ENCODE measurements at regions not wholly inside any gene's neighbourhood (a gene's known extent, or its start where the extent isn't known, plus 50 kb on each side); places are given as distances from the start of the nearest gene placed in this dataset.
"Not testable (repeated sequence)": the region's sequence is repeated elsewhere in the genome, so short reads cannot be mapped to it uniquely, and the experiment has no call there.

DNA sequence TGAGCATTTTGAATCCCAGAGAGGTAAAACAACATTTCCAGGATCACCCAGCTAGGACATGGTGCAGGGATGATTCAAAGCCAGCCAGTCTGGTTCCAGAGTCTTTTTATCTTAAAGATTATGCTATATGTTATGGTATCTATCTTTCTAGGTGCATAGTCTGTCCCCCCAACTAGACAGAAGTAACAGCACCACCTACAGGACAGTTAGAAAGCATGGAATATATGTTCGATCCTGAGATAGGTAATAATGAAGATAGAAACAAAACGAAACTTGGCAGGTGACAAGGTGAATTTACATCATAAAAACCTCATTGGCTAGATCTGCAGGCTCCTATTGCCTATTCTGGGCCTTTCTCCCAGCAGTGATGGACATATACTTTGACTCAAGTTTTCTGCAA, 723.2 kb downstream of the SMARCA1 start:
- Histone ChIP-seq H2BK5ac (ENCODE audit: insufficient read length, low read length) (no peak overlapping the region), H3K79me2 (ENCODE audit: insufficient read depth, low read length) (no peaks in the 10 kb centered on the region), H4K8ac (replicated peaks; ENCODE audit: insufficient read length, low read depth, low read length) (no peak overlapping the region), H4K5ac (ENCODE audit: insufficient read length, low read depth, low read length) (no peak overlapping the region), H3K9ac (ENCODE audit: extremely low read depth, insufficient read length, low read length) (no peak overlapping the region), H3K23me2 (ENCODE audit: insufficient read length, low read depth, low read length, poor library complexity, severe bottlenecking) (no peaks in the 10 kb centered on the region), H2BK12ac (ENCODE audit: insufficient read length, low read depth, low read length) (no peak overlapping the region), H3K4me1 (ENCODE audit: insufficient read depth, low read length) (no peaks in the 10 kb centered on the region), H4K20me1 (ENCODE audit: control insufficient read depth, insufficient read depth, insufficient read length) (no peaks in the 10 kb centered on the region), H4K91ac (ENCODE audit: insufficient read length, low read depth, low read length) (no peak overlapping the region), H2BK120ac (ENCODE audit: low read depth, low read length, poor library complexity, severe bottlenecking) (no peak overlapping the region), H2AK5ac (ENCODE audit: insufficient read length, low read length) (no peak overlapping the region), H2BK20ac (ENCODE audit: low read depth, low read length, poor library complexity, severe bottlenecking) (no peak overlapping the region), H3T11ph (ENCODE audit: low read length) (no peak overlapping the region), H3K27ac (ENCODE audit: insufficient read length, low read depth, low read length) (no peak overlapping the region), H3K14ac (ENCODE audit: insufficient read depth, low read length) (no peak overlapping the region), H3K56ac (ENCODE audit: insufficient read length, low read depth, low read length) (no peak overlapping the region), H3K4me2 (ENCODE audit: insufficient read depth, insufficient read length, low read length) (no peak overlapping the region), H3K79me1 (ENCODE audit: insufficient read depth, low read depth, low read length, poor library complexity, severe bottlenecking) (no peaks in the 10 kb centered on the region), H2AFZ (ENCODE audit: low read length) (no peak overlapping the region), H3K9me3 (ENCODE audit: control insufficient read depth, low read depth, low read length) (no peaks in the 10 kb centered on the region), H3K4ac (ENCODE audit: low read depth, low read length) (no peak overlapping the region), H3K27me3 (ENCODE audit: insufficient read depth, low read length) (no peaks in the 10 kb centered on the region), H3K23ac (ENCODE audit: insufficient read length, low read depth, low read length) (no peak overlapping the region), H2BK15ac (ENCODE audit: low read depth, low read length) (no peak overlapping the region), H3K18ac (ENCODE audit: insufficient read length, low read depth, low read length) (no peak overlapping the region)
- no CpG with 5 or more reads among the region's 2 CpGs for WGBS (ENCODE audit: extremely low coverage, insufficient read length, low lambda C conversion rate)
- H3K4me3 Mint-ChIP-seq: no peak overlapping the region
- no peak for DNase-seq
- TF ChIP-seq, protein P1, sequence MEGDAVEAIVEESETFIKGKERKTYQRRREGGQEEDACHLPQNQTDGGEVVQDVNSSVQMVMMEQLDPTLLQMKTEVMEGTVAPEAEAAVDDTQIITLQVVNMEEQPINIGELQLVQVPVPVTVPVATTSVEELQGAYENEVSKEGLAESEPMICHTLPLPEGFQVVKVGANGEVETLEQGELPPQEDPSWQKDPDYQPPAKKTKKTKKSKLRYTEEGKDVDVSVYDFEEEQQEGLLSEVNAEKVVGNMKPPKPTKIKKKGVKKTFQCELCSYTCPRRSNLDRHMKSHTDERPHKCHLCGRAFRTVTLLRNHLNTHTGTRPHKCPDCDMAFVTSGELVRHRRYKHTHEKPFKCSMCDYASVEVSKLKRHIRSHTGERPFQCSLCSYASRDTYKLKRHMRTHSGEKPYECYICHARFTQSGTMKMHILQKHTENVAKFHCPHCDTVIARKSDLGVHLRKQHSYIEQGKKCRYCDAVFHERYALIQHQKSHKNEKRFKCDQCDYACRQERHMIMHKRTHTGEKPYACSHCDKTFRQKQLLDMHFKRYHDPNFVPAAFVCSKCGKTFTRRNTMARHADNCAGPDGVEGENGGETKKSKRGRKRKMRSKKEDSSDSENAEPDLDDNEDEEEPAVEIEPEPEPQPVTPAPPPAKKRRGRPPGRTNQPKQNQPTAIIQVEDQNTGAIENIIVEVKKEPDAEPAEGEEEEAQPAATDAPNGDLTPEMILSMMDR (conservative IDR thresholded peaks at IDR 0.05): peak; percentile 74
- no peak overlapping the region for H3K27ac Mint-ChIP-seq
- H3K9me3 Mint-ChIP-seq: peaks cover 30 to 49% of the 10 kb centered on the region in 2 experiments
- H3K27me3 Mint-ChIP-seq (ENCODE audit: low read depth): no peaks in the 10 kb centered on the region
- H3K36me3 Mint-ChIP-seq (ENCODE audit: insufficient read depth in 1 of 3, low read depth in 3 of 3): peaks cover 0 to 13% (median 0%) of the 10 kb centered on the region in 3 experiments; a peak in 4 of 7 replicates
- peaks cover 0 to 4% of the 10 kb centered on the region in 2 experiments; a peak in 2 of 4 replicates for H3K4me1 Mint-ChIP-seq

DNA sequence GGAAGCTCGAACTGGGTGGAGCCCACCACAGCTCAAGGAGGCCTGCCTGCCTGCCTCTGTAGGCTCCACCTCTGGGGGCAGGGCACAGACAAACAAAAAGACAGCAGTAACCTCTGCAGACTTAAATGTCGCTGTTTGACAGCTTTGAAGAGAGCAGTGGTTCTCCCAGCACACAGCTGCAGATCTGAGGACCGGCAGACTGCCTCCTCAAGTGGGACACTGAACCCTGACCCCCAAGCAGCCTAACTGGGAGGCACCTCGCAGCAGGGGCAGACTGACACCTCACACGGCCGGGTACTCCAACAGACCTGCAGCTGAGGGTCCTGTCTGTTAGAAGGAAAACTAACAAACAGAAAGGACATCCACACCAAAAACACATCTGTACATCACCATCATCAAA, 730.9 kb upstream of the ACTRT1 start:
- H2BK20ac ChIP-seq (ENCODE audit: low read depth, low read length, poor library complexity, severe bottlenecking); H3K79me1 ChIP-seq (ENCODE audit: insufficient read depth, low read depth, low read length, poor library complexity, severe bottlenecking); H2BK12ac ChIP-seq (ENCODE audit: insufficient read length, low read depth, low read length); H3T11ph ChIP-seq (ENCODE audit: low read length); H3K4ac ChIP-seq (ENCODE audit: low read depth, low read length); H3K27me3 Mint-ChIP-seq (ENCODE audit: low read depth); H3K27me3 ChIP-seq (ENCODE audit: insufficient read depth, low read length); H3K9ac ChIP-seq (ENCODE audit: extremely low read depth, insufficient read length, low read length); H2AFZ ChIP-seq (ENCODE audit: low read length); H3K23me2 ChIP-seq (ENCODE audit: insufficient read length, low read depth, low read length, poor library complexity, severe bottlenecking); H4K91ac ChIP-seq (ENCODE audit: insufficient read length, low read depth, low read length); H3K18ac ChIP-seq (ENCODE audit: insufficient read length, low read depth, low read length); H2BK120ac ChIP-seq (ENCODE audit: low read depth, low read length, poor library complexity, severe bottlenecking); H3K27ac ChIP-seq (ENCODE audit: insufficient read length, low read depth, low read length); H3K23ac ChIP-seq (ENCODE audit: insufficient read length, low read depth, low read length); H3K56ac ChIP-seq (ENCODE audit: insufficient read length, low read depth, low read length); H2AK5ac ChIP-seq (ENCODE audit: insufficient read length, low read length); H4K8ac ChIP-seq (replicated peaks; ENCODE audit: insufficient read length, low read depth, low read length); H4K5ac ChIP-seq (ENCODE audit: insufficient read length, low read depth, low read length); H3K79me2 ChIP-seq (ENCODE audit: insufficient read depth, low read length); H2BK5ac ChIP-seq (ENCODE audit: insufficient read length, low read length); H4K20me1 ChIP-seq (ENCODE audit: control insufficient read depth, insufficient read depth, insufficient read length); H3K27ac Mint-ChIP-seq; H3K14ac ChIP-seq (ENCODE audit: insufficient read depth, low read length); H3K4me1 ChIP-seq (ENCODE audit: insufficient read depth, low read length); H2BK15ac ChIP-seq (ENCODE audit: low read depth, low read length): not testable (repeated sequence)
- Histone ChIP-seq H3K4me2 (ENCODE audit: insufficient read depth, insufficient read length, low read length) (peak overlapping the region; percentile 25), H3K9me3 (ENCODE audit: control insufficient read depth, low read depth, low read length) (peaks cover 14% of the 10 kb centered on the region)
- WGBS (ENCODE audit: extremely low coverage, insufficient read length, low lambda C conversion rate): no CpG with 5 or more reads among the region's 6 CpGs
- DNase-seq: peak; percentile 25
- H3K4me1 Mint-ChIP-seq: peaks cover 17 to 19% of the 10 kb centered on the region in 2 experiments
- H3K4me3 Mint-ChIP-seq: peak overlapping the region; percentile 31 to 66; a peak in 4 of 5 replicates
- H3K36me3 Mint-ChIP-seq (ENCODE audit: insufficient read depth in 1 of 3, low read depth in 3 of 3): peaks cover 6 to 24% (median 14%) of the 10 kb centered on the region in 3 experiments; a peak in 6 of 7 replicates
- peaks cover 19 to 52% of the 10 kb centered on the region in 2 experiments for H3K9me3 Mint-ChIP-seq

Data from H9 (cell line).